ENCODE measurements at regions not wholly inside any gene's neighbourhood (a gene's known extent, or its start where the extent isn't known, plus 50 kb on each side); places are given as distances from the start of the nearest gene placed in this dataset.
"Not testable (repeated sequence)": the region's sequence is repeated elsewhere in the genome, so short reads cannot be mapped to it uniquely, and the experiment has no call there.

- dilution Hi-C loops (cut with MboI; ENCODE audit: extremely low pct_ligation_motif_present, low sequenced_read_pairs) (no loop called here), intact Hi-C loops (cut with micrococcal nuclease) (no loop called here)
- FAIRE-seq (no peak), DNase-seq (ENCODE audit: low read depth, low spot score) (no peak)
- no peak overlapping the region for H3K4me2 ChIP-seq (ENCODE audit: insufficient read depth, low read length)
- no peaks in the 10 kb centered on the region for H3K4me1 ChIP-seq (ENCODE audit: control insufficient read depth, extremely low read depth, insufficient read depth, low read length)
- H3K27me3 ChIP-seq (ENCODE audit: control insufficient read depth in 2 of 2, insufficient read depth in 2 of 2, low read length in 2 of 2) = no peaks in the 10 kb centered on the region
- no peaks in the 10 kb centered on the region for H3K9me1 ChIP-seq (replicated peaks; ENCODE audit: control insufficient read depth, extremely low read depth, insufficient read depth, low read length)
- H3K79me2 ChIP-seq (ENCODE audit: control insufficient read depth, insufficient read depth, low read length) = no peaks in the 10 kb centered on the region
- no peak overlapping the region for H2AFZ ChIP-seq (ENCODE audit: low read depth, low read length)
- no peaks in the 10 kb centered on the region for H3K9me3 ChIP-seq (replicated peaks; ENCODE audit: control insufficient read depth, insufficient read depth, low read length)
- ChIA-PET POLR2A (no interaction called here), CTCF (no interaction called here)
- no peaks in the 10 kb centered on the region for H3K36me3 ChIP-seq (ENCODE audit: control insufficient read depth in 2 of 2, extremely low read depth in 1 of 2, insufficient read depth in 2 of 2, low read length in 2 of 2)
- TF ChIP-seq CTCF (IDR thresholded peaks at IDR 0.05; ENCODE audit: extremely low read depth in 1 of 2, insufficient read depth in 1 of 2, low read depth in 1 of 2, low read length in 2 of 2) = no peak
- TF ChIP-seq EZH2 (IDR thresholded peaks at IDR 0.05; ENCODE audit: borderline replicate concordance, low read depth, low read length, severe bottlenecking) = no peak
- TF ChIP-seq JUN (IDR thresholded peaks at IDR 0.05; ENCODE audit: borderline replicate concordance, insufficient read depth, insufficient read length, low read depth) = no peak
- no peak for TF ChIP-seq POLR2AphosphoS5 (IDR thresholded peaks at IDR 0.05; ENCODE audit: insufficient read depth, low read depth, low read length)
- no peak for TF ChIP-seq FOS (IDR thresholded peaks at IDR 0.05; ENCODE audit: borderline replicate concordance, insufficient read depth, low read length)
- no peak for TF ChIP-seq POLR2A (IDR thresholded peaks at IDR 0.05; ENCODE audit: low read depth, low read length)
- TF ChIP-seq MYC (IDR thresholded peaks at IDR 0.05; ENCODE audit: low read depth, low read length) = no peak
- no peak for TF ChIP-seq MAX (IDR thresholded peaks at IDR 0.05; ENCODE audit: insufficient read depth, insufficient read length)
- no peak for TF ChIP-seq GATA2 (IDR thresholded peaks at IDR 0.05; ENCODE audit: insufficient read depth, insufficient read length, low read depth, low read length)
- no peak overlapping the region for H3K9ac ChIP-seq (replicated peaks; ENCODE audit: extremely low read depth, insufficient read depth, low read length)
- BruUV-seq (replicated peaks) = no TSS peak
- H4K20me1 ChIP-seq (replicated peaks; ENCODE audit: control insufficient read depth, extremely low read depth, insufficient read depth, low read length) = no peaks in the 10 kb centered on the region
- no peak overlapping the region for H3K4me3 ChIP-seq (replicated peaks in 1 of 3; ENCODE audit: insufficient read depth in 1 of 3, low read depth in 1 of 3, low read length in 3 of 3)
- no peak overlapping the region for H3K27ac ChIP-seq (ENCODE audit: insufficient read depth, low read depth, low read length)
Measured at GRCh38 chr5:68021227-68021626, 194.3 kb upstream of the PIK3R1 start.

- DNase-seq (ENCODE audit: low read depth, low spot score); H3K79me2 ChIP-seq (ENCODE audit: control insufficient read depth, insufficient read depth, low read length); dilution Hi-C loops (cut with MboI; ENCODE audit: extremely low pct_ligation_motif_present, low sequenced_read_pairs); H3K9me3 ChIP-seq (replicated peaks; ENCODE audit: control insufficient read depth, insufficient read depth, low read length); H3K9me1 ChIP-seq (replicated peaks; ENCODE audit: control insufficient read depth, extremely low read depth, insufficient read depth, low read length); CTCF ChIA-PET; H3K27ac ChIP-seq (ENCODE audit: insufficient read depth, low read depth, low read length); H4K20me1 ChIP-seq (replicated peaks; ENCODE audit: control insufficient read depth, extremely low read depth, insufficient read depth, low read length); H3K36me3 ChIP-seq (ENCODE audit: control insufficient read depth in 2 of 2, extremely low read depth in 1 of 2, insufficient read depth in 2 of 2, low read length in 2 of 2); intact Hi-C loops (cut with micrococcal nuclease); H3K4me1 ChIP-seq (ENCODE audit: control insufficient read depth, extremely low read depth, insufficient read depth, low read length); H3K4me3 ChIP-seq (replicated peaks in 1 of 3; ENCODE audit: insufficient read depth in 1 of 3, low read depth in 1 of 3, low read length in 3 of 3); H3K27me3 ChIP-seq (ENCODE audit: control insufficient read depth in 2 of 2, insufficient read depth in 2 of 2, low read length in 2 of 2); FAIRE-seq; H3K4me2 ChIP-seq (ENCODE audit: insufficient read depth, low read length); H3K9ac ChIP-seq (replicated peaks; ENCODE audit: extremely low read depth, insufficient read depth, low read length); H2AFZ ChIP-seq (ENCODE audit: low read depth, low read length); POLR2A ChIA-PET; BruUV-seq (replicated peaks): not testable (repeated sequence)
Measured at GRCh38 chr5:68020461-68020969, 195.0 kb upstream of the PIK3R1 start.

Data from endothelial cell of umbilical vein (primary cell).